OCI-M1 (cell line): ENCODE measurements at regions not wholly inside any gene's neighbourhood (a gene's known extent, or its start where the extent isn't known, plus 50 kb on each side); places are given as distances from the start of the nearest gene placed in this dataset.

Source experiments
- DNase-seq: peaks from one replicate; lab custom pipeline; 2025; lab: John Stamatoyannopoulos, UW

- DNase-seq, result no peak
Measured at GRCh38 chr2:149743842-149744448, 156.4 kb upstream of the MMADHC start.

GRCh38 chr2:149741646-149742045 is 154.1 kb upstream of the MMADHC start:
- no peak for DNase-seq

GRCh38 chr2:149740490-149740889 is 152.9 kb upstream of the MMADHC start:
- no peak for DNase-seq

GRCh38 chr2:149739883-149740265 is 152.3 kb upstream of the MMADHC start:
- DNase-seq, result no peak

- DNase-seq, result no peak
Measured at GRCh38 chr2:149739171-149739882, 151.8 kb upstream of the MMADHC start.

- DNase-seq, result no peak
Measured at GRCh38 chr2:149738767-149739166, 151.2 kb upstream of the MMADHC start.

GRCh38 chr2:149737896-149738295 is 150.3 kb upstream of the MMADHC start:
- no peak for DNase-seq

GRCh38 chr2:149735237-149735958 is 147.8 kb upstream of the MMADHC start:
- no peak for DNase-seq

GRCh38 chr2:149733936-149734685 is 146.5 kb upstream of the MMADHC start:
- DNase-seq, result no peak

GRCh38 chr2:149732730-149733290 is 145.2 kb upstream of the MMADHC start:
- no peak for DNase-seq

GRCh38 chr2:149732001-149732685 is 144.6 kb upstream of the MMADHC start:
- peak; percentile 8 for DNase-seq

GRCh38 chr2:149731079-149731478 is 143.5 kb upstream of the MMADHC start:
- no peak for DNase-seq

- no peak for DNase-seq
Measured at GRCh38 chr2:149729586-149729985, 142.0 kb upstream of the MMADHC start.

- DNase-seq, result no peak
Measured at GRCh38 chr2:149727927-149728326, 140.4 kb upstream of the MMADHC start.

- DNase-seq, result no peak
Measured at GRCh38 chr2:149725234-149725633, 137.7 kb upstream of the MMADHC start.

GRCh38 chr2:149724091-149724490 is 136.5 kb upstream of the MMADHC start:
- DNase-seq, result no peak

- no peak for DNase-seq
Measured at GRCh38 chr2:149720615-149721014, 133.0 kb upstream of the MMADHC start.

- DNase-seq, result no peak
Measured at GRCh38 chr2:149719695-149720094, 132.1 kb upstream of the MMADHC start.

GRCh38 chr2:149716687-149717086 is 129.1 kb upstream of the MMADHC start:
- DNase-seq, result no peak

- no peak for DNase-seq
Measured at GRCh38 chr2:149715894-149716293, 128.3 kb upstream of the MMADHC start.

- DNase-seq, result peak; percentile 44
Measured at GRCh38 chr2:149715005-149715592, 127.5 kb upstream of the MMADHC start.
